HG03469 (cell line): ENCODE measurements at regions not wholly inside any gene's neighbourhood (a gene's known extent, or its start where the extent isn't known, plus 50 kb on each side); places are given as distances from the start of the nearest gene placed in this dataset.

Experiments
- ATAC-seq: cut with Tn5 transposase; IDR thresholded peaks from one replicate; pipeline ENCODE4 v1.9.1; 2021; ENCODE audit warnings: mild to moderate bottlenecking, moderate library complexity, moderate number of reproducible peaks; ENCODE audit not compliant: unreplicated experiment

GRCh38 chr7:54701982-54702381, 57.0 kb downstream of the SEC61G start:
- ATAC-seq, result no peak

DNA sequence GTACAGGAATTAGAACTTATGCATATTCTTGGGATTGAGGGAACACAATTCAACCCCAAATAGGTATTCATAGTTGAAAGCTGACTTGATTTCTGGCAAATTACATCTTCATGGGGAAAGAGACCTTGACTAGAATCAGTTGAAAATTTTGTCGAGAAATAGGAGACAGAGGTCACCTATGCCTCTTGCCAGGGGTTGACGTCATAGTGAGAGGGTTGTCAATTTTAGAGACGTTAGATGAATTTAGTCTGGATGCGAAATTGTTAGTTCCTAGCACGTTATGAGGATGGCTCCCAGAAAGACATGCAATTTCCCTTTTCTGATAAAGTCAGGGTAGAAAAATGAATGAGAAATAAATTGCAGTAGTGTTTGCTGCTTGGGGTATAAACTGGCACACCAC, 59.3 kb downstream of the SEC61G start:
- ATAC-seq, result no peak

DNA sequence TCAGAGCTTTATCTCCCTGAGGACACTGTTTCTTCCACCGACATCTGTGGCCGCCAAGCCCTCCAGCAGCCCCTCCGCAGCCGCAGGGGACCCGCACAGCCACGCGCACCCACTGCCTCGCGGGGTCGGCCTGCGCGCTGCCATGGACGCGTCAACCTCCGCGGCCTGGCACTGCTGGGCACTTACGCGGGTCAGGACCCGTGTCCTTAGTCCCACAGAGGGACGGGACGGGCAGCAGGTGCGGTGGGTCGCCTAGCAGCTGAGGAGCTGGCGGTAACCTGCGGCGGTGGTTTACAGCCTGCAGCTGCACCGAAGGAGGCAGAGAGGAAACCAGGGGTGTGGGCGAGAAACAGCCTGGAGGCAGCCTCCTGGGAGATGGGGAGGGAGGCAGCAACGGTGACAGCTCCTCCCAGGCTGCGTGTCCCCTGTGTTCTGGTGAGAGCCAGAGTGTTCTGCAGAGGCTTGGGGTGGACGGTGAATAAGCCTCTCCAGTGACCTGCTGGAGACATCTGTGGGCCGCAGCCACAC, 61.3 kb downstream of the SEC61G start:
- no peak for ATAC-seq

DNA sequence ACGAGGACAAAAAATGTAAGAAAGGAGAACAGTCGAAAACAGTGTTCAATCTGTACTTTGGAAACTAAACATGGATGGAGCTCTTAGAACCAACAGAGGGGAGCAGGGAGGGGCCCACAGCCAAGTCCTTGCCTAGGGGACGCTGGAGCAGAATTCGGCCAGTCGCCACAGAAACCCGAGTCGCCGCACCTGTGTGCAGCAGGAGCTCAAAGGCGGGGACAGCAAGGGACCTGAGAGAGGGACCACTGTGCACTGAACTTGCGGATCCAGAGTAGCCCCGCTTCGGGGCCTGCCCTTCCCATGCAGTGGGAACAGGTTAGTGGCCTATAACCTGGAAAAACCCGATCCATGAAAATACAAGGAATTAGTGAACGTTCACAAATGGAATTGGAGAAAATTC, 68.1 kb downstream of the SEC61G start:
- no peak for ATAC-seq

DNA sequence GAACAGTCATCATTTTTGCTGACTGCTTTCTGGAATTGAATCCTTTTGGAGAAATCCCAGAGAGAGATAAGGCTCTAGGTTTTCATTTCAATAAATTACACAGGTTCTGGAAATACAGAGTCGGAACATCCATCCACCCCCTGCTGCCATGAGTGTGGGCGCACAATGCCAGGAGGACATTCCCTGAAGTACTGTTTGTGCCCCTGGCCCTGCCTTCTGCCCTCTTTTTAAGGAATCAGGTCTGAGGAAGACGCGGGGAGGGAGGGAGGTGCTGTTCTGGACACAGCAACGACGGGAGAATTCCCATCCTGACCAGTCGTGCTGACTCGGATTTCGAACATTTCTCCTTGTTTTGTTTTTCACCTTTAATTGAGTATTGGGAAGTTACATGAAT, 69.0 kb downstream of the SEC61G start:
- no peak for ATAC-seq

GRCh38 chr7:54689394-54690049, 69.5 kb downstream of the SEC61G start:
- ATAC-seq, result no peak

DNA sequence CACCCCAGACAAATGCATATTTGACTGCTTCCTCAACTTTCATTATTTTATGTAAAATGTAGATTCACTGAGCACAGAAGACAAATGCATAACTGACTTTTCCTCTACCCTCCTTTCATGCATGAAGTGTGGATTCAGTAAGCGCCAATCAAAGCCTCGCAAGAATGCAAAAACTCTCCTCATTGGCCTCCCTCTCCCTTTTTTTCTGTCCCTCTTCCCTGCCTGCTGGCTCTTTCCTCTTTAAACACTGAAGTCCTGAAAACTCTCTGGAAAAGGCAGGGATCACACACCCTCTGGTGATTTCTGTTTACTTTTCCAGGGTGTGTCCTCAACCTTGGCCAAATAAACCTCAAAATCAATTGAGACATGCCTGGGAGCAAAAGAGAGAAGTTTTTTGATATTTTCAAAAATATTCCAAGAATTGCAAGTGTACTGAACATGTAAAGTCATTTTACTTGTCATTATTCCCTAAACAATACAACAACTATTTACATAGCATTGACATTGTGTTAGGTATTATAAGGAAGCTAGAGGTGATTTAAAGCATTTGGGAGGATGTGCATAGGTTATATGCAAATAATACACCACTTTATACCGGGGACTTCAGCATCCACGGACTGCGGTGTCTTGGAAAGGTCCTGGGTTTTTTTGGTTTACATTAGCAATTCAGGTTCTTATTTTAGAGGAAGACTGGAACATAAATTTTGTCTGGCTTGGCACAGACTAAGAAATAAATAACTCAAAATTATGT, 71.4 kb downstream of the SEC61G start:
- ATAC-seq, result no peak

- ATAC-seq, result no peak
Observed at GRCh38 chr7:54680377-54681005, 78.5 kb downstream of the SEC61G start.

DNA sequence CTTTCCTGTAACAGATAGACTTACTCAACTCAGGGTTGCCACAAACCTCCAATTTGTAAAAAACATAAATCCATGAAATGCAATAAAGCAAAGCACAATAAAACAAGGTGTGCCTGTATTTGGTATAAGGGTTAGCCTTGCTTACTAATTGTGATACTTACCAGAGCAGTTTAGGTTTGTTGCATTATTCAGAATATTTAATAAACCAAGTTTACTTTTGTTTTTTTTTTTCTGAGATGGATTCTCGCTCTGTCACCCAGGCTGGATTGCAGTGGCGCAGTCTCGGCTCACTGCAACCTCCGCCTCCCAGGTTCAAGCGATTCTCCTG, 79.6 kb downstream of the SEC61G start:
- no peak for ATAC-seq

DNA sequence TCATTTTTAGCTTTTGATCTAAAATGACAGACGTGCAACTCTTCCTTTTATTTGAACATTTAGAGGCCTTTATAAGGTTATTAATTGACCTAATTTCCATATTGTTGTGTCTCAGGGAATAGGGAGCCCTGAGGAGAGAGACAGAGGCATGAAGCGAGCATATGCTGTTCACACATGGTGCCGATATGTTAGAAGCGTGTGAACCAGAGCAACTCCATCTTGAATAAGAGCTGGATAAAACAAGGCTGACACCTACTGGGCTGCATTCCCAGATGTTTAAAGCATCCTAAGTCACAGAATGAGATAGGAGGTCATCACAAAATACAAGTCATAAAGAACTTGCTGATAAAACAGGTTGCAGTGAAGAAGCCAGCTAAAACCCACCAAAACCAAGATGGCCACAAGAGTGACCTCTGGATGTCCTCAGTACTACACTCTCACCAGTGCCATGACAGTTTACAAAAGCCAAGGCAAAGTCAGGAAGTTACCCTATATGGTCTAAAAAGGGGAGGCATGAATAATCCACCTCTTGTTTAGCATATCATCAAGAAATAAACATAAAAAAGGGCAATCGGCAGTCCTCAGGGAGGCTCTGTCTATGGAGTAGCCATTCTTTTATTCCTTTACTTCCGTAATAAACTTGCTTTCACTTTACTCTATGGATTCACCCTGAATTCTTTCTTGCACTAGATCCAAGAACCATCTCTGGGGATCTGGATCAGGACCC, 80.1 kb downstream of the SEC61G start:
- no peak for ATAC-seq

DNA sequence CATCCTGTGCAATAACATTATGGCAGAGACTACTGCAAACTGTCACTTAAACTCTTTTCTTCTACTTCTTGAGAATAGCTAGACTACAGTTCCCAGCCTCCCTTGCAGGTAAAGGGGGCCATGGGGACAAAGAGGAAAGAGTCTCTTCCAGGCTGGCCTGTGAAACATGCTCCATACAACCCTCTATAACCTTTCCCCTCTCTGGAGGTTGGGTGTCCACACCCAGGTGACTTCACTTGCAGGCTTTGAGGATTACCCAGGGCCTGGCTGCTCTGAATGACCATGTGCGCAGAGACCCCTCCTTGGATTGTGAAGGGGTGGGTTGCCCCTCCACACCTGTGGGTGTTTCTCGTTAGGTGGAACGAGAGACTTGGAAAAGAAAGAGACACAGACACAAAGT, 84.1 kb downstream of the SEC61G start:
- ATAC-seq, result no peak

DNA sequence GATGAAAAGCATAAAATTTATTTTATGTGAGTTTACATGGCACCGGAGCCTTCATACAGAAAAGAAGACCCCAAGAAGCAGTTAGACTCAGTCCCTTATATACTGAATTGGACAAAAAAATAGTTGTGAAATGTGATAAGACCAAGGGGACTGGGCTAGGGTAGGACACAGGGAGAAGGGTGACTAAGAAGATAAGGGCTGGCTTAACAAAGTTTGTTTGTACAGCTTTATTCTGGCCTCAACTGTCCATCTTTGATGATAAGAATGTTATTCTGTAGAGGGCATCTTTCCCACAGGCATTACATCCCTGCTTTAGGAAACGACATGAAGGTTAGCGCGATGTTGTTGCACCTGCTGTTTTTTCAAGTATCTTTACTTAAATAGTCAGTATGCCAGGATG, 86.5 kb downstream of the SEC61G start:
- no peak for ATAC-seq

- ATAC-seq, result peak; percentile 50
Observed at GRCh38 chr7:54664235-54665228, 94.5 kb downstream of the SEC61G start.

DNA sequence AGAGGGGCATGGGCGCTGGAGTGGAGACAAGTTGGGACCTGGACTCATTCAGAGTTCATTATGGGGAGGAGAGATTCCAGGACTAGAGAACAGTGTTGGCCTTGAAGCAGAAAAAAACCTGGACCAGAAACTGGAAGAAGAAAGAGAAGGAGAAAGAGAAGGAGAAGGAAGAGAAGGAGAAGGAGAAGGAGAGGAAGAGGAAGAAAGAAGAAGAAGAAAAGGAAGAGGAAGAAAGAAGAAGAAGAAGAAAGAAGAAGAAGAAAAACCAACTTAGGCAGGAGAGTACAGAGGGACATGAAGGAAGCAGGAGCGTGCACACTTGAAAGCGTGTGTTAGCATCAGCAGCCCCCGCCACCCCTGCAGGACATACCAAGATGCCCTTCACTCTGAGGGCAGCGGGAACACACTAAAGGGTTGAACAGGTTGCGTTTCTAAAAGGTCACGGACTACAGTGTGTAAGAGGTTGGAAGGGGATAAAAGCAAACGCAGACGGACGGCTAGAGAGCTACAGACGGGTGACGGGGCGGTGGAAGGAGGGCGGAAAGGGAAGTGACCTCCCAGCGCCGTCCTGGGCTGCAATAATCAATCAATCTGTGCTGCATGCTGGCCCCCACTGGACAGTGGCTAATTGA, 95.3 kb downstream of the SEC61G start:
- no peak for ATAC-seq

DNA sequence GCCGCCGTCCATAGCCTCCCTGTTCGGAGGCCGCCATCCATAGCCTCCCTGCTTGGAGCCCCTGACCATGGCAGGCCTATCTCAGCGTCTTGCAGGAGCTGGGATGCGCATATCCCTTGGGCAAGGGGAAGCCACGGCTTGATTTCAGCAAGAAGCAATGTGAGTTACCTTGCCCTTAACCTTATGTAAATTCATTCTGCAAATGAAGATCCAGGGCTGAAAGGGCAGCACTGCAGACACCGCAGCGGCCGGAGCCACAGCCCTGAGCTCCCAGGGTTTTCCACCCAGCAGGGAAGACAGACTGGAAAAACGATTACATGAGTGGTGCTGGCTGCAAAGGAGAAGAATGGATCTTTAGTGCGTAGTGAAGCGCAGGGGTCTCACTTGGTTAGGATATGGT, 95.8 kb downstream of the SEC61G start:
- ATAC-seq, result no peak

GRCh38 chr7:54662701-54663100, 96.3 kb downstream of the SEC61G start:
- no peak for ATAC-seq

- no peak for ATAC-seq
Observed at GRCh38 chr7:54653905-54654304, 105.1 kb downstream of the SEC61G start.

- ATAC-seq, result no peak
Observed at GRCh38 chr7:54643064-54643463, 100.9 kb downstream of the VSTM2A start.

DNA sequence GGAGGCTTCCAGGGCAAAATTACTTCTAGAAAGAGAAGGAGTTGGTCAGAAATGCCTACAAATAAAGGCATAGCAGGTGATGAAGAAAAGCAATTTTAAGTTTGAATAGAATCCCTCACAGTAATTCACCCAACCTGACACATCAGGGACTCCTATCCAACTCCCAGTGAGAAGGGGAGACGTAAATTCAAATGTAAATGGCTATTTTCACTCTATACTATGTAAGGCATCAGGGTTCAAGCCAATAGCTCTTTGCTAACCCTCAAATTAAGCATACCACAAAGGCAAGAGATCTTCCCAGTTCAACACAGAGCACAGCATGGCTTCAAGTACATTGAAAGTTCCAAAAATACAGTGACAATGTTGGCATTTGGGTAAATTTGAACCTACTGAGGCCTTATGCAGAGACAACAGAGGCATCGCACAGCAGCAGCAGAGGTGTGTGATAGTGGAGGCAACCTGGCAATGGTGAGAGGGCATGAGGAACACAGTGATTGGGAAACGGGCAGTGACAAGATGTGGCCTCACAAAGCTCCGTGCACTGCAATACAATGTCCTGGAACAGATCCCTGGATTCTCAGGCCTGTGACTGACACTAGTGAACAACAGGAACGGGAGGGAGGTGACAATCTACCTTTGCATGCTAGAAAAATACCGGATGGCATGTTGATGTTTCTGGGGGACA, 95.7 kb downstream of the VSTM2A start:
- ATAC-seq, result no peak
